ENCODE measurements at regions not wholly inside any gene's neighbourhood (a gene's known extent, or its start where the extent isn't known, plus 50 kb on each side); places are given as distances from the start of the nearest gene placed in this dataset.

GRCh38 chr4:178306565-178306964 lies 864.3 kb upstream of the AGA start:
- TF ChIP-seq CTCF (conservative IDR thresholded peaks at IDR 0.05; ENCODE audit: low read depth, low read length), result no peak
- no peak overlapping the region for H3K4me3 ChIP-seq (ENCODE audit: low read depth, low read length)
- peak; percentile 49 for DNase-seq (ENCODE audit: low read depth)

GRCh38 chr4:178309890-178310289 lies 867.7 kb upstream of the AGA start:
- no peak for TF ChIP-seq CTCF (conservative IDR thresholded peaks at IDR 0.05; ENCODE audit: low read depth, low read length)
- no peak overlapping the region for H3K4me3 ChIP-seq (ENCODE audit: low read depth, low read length)
- DNase-seq (ENCODE audit: low read depth), result peak; percentile 61

GRCh38 chr4:178311997-178312396 lies 869.8 kb upstream of the AGA start:
- DNase-seq (ENCODE audit: low read depth), result no peak
- no peak for TF ChIP-seq CTCF (conservative IDR thresholded peaks at IDR 0.05; ENCODE audit: low read depth, low read length)
- H3K4me3 ChIP-seq (ENCODE audit: low read depth, low read length), result no peak overlapping the region

GRCh38 chr4:178314287-178314686 lies 872.0 kb upstream of the AGA start:
- no peak overlapping the region for H3K4me3 ChIP-seq (ENCODE audit: low read depth, low read length)
- no peak for TF ChIP-seq CTCF (conservative IDR thresholded peaks at IDR 0.05; ENCODE audit: low read depth, low read length)
- DNase-seq (ENCODE audit: low read depth), result no peak

- DNase-seq (ENCODE audit: low read depth), result no peak
- no peak for TF ChIP-seq CTCF (conservative IDR thresholded peaks at IDR 0.05; ENCODE audit: low read depth, low read length)
- no peak overlapping the region for H3K4me3 ChIP-seq (ENCODE audit: low read depth, low read length)
Observed at GRCh38 chr4:178316211-178316610, 874.0 kb upstream of the AGA start.

GRCh38 chr4:178320003-178320402 lies 877.8 kb upstream of the AGA start:
- DNase-seq (ENCODE audit: low read depth), result no peak
- no peak overlapping the region for H3K4me3 ChIP-seq (ENCODE audit: low read depth, low read length)
- no peak for TF ChIP-seq CTCF (conservative IDR thresholded peaks at IDR 0.05; ENCODE audit: low read depth, low read length)

- no peak for DNase-seq (ENCODE audit: low read depth)
- TF ChIP-seq CTCF (conservative IDR thresholded peaks at IDR 0.05; ENCODE audit: low read depth, low read length), result no peak
- H3K4me3 ChIP-seq (ENCODE audit: low read depth, low read length), result no peak overlapping the region
Observed at GRCh38 chr4:178322524-178323183, 880.4 kb upstream of the AGA start.

Data from epithelial cell of proximal tubule (primary cell).